HCT116 (cell line): ENCODE measurements at regions not wholly inside any gene's neighbourhood (a gene's known extent, or its start where the extent isn't known, plus 50 kb on each side); places are given as distances from the start of the nearest gene placed in this dataset.

Experiments used
- CEBPB ChIP-seq: IDR thresholded peaks from 2 replicates; pipeline ENCODE4 v1.6.1; 2012; ENCODE audit warnings: low read depth
- CTCF ChIP-seq, 3 experiments: fragments of 200-600 bp in 1 of 3; sonication (generic) in 1 of 3; IDR thresholded peaks in 2 of 3; conservative IDR thresholded peaks in 1 of 3; 2 replicates each; pipeline ENCODE4 v1.5.1; 2012 to 2017; ENCODE audit warnings: low read depth in 2 of 3, low read length in 2 of 3, antibody characterized with exemption in 1 of 3, borderline replicate concordance in 1 of 3, control low read depth in 1 of 3, mild to moderate bottlenecking in 1 of 3, mixed read lengths in 1 of 3, mixed run types in 1 of 3, moderate library complexity in 1 of 3; ENCODE audit not compliant: insufficient read depth in 1 of 3
- EZH2 ChIP-seq: fragments of 200-600 bp; sonication (generic); IDR thresholded peaks from 2 replicates; pipeline ENCODE4 v1.6.1; 2017; ENCODE audit warnings: antibody characterized with exemption, mixed run types
- EZH2phosphoT487 ChIP-seq: fragments of 200-600 bp; IDR thresholded peaks from 2 replicates; pipeline ENCODE4 v1.6.1; 2018; ENCODE audit warnings: antibody characterized with exemption, borderline replicate concordance
- JUND ChIP-seq: IDR thresholded peaks from 2 replicates; pipeline ENCODE4 v1.6.1; 2012
- POLR2A ChIP-seq: IDR thresholded peaks from 2 replicates; pipeline ENCODE4 v1.7.0; 2011; ENCODE audit warnings: borderline replicate concordance; ENCODE audit not compliant: insufficient read depth, insufficient read length; ENCODE audit errors: extremely low read depth
- POLR2AphosphoS5 ChIP-seq: IDR thresholded peaks from 2 replicates; pipeline ENCODE4 v1.6.1; 2011; ENCODE audit warnings: mild to moderate bottlenecking, low read depth, low read length, moderate library complexity
- RAD21 ChIP-seq: IDR thresholded peaks from 2 replicates; pipeline ENCODE4 v1.6.1; 2012; ENCODE audit warnings: low read depth, mild to moderate bottlenecking
- SIN3A ChIP-seq: IDR thresholded peaks from 2 replicates; pipeline ENCODE4 v1.6.1; 2012; ENCODE audit warnings: low read depth
- SRF ChIP-seq: IDR thresholded peaks from 2 replicates; pipeline ENCODE4 v1.6.1; 2012; ENCODE audit warnings: low read depth
- TCF7L2 ChIP-seq: IDR thresholded peaks from 2 replicates; pipeline ENCODE4 v1.7.0; 2011; ENCODE audit warnings: borderline replicate concordance, inconsistent platforms; ENCODE audit not compliant: insufficient read depth, insufficient read length; ENCODE audit errors: extremely low read depth
- YY1 ChIP-seq: IDR thresholded peaks from 2 replicates; pipeline ENCODE4 v1.6.1; 2011; ENCODE audit warnings: low read length, low read depth, moderate library complexity, mild to moderate bottlenecking; ENCODE audit not compliant: insufficient replicate concordance; ENCODE audit errors: extremely low read depth
- ZFX ChIP-seq: fragments of 450-650 bp; IDR thresholded peaks from 2 replicates; pipeline ENCODE4 v1.6.1; 2017

DNA sequence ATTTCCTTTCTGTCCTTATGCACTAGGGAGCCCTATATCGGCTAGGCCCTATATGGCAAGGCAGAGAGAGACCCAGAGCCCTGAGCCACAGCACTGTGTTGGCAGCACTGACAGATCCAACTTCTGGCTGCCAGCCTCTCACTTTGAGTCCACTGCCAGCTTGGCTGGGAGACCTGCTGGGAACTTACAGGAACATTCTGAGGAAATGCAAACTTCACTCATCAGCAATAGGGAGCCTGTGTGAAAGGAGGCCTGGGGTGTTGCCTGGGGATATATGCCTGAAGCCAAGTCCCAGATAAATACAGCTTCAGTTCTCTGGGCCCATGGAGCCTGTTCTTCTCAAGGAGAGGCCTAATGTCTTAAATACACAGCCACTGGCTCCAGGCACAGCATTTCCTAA, 78.0 kb downstream of the ADRB2 start:
- TF ChIP-seq EZH2phosphoT487 (no peak), SIN3A (no peak), EZH2 (no peak), CTCF (IDR thresholded peaks at IDR 0.05 in 2 of 3, conservative IDR thresholded peaks at IDR 0.05 in 1 of 3; ENCODE audit: borderline replicate concordance in 1 of 3, insufficient read depth in 1 of 3, low read depth in 2 of 3, low read length in 2 of 3) (no peak), RAD21 (no peak), CEBPB (no peak), JUND (no peak), TCF7L2 (no peak), SRF (no peak), YY1 (no peak), ZFX (no peak), POLR2A (no peak), POLR2AphosphoS5 (no peak)
